HG03196 (cell line): ENCODE measurements at regions not wholly inside any gene's neighbourhood (a gene's known extent, or its start where the extent isn't known, plus 50 kb on each side); places are given as distances from the start of the nearest gene placed in this dataset.

Experiments
- ATAC-seq: cut with Tn5 transposase; IDR thresholded peaks from one replicate; pipeline ENCODE4 v1.9.1; 2021; ENCODE audit not compliant: unreplicated experiment

- peak; percentile 67 for ATAC-seq
Measured at GRCh38 chr4:27813699-27814425, 953.2 kb downstream of the STIM2 start.

GRCh38 chr4:27819246-27819645 is 958.6 kb downstream of the STIM2 start:
- ATAC-seq = no peak

GRCh38 chr4:27828843-27829242 is 968.2 kb downstream of the STIM2 start:
- no peak for ATAC-seq

DNA sequence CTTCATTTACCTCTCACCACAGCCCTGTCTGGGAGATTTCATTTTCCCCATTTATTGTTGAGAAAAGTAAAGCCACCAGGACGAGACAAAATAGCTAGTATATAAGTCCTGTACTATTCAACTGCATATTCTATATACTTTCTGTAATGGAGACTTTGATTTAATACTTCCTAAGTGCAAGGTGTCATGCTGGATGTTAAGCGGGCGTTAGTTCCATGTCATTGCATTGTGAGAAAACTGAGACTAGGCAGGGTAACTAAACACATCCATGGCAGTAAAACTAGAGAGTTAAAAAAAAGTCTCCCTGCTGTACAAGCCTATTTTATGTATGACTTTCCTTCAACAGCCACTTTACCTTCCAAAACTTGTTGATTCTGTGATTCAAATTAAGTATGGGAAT is 969.6 kb downstream of the STIM2 start:
- no peak for ATAC-seq

DNA sequence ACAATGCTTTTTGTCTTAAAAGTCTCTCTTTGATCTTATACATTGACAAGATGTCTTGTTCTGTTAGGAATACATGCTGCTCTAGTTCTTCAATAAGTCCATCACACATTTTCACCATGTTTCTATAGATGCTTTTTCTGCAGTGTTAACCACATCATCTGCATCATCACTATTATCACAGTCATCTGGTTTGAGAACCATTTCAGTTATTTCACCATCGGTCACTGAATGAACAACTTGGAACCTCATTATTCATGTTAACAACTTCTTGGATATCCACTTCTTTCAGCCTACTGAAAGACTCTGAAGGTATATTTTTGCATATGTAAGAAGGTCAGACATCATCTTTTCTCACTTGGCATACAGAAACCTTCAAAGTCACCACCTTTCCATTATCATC is 975.2 kb downstream of the STIM2 start:
- no peak for ATAC-seq

DNA sequence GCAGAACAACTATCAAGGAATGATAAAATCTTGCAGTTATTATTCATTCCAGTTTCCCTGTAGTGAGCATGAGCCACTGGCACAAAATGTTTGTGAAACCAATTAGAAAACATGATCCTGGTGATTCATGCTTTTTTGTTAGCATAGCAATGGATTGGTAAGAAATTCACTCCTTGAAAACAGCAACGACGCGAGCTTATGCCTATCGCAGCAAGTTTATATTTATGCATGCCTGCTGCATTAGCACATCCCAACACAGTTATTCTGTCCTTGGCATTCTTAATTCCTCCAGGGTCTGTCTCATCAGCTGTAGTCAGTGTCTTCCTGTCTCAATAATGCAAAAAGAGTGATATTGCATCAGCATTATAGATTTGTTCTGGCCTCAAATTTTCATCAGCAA is 975.9 kb downstream of the STIM2 start:
- ATAC-seq = no peak

- no peak for ATAC-seq
Measured at GRCh38 chr4:27843776-27844175, 983.1 kb downstream of the STIM2 start.

DNA sequence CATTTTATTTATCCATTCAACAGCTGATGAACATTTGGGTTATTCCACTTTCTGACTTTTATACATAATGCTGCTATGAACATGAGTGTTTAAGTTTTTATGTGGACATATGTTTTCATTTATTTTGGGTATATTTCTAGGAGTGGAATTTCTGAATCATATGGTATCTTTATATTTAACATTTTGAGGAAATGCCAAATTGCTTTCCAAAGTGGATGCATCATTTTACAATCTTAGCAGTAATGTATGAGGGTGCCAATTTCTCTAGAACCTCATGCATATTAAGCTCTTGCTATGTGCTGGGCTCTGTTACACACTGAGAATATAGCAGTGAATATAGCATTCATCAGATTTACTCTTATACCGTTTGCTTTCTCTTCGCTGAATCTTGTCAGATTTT is 983.7 kb downstream of the STIM2 start:
- no peak for ATAC-seq

DNA sequence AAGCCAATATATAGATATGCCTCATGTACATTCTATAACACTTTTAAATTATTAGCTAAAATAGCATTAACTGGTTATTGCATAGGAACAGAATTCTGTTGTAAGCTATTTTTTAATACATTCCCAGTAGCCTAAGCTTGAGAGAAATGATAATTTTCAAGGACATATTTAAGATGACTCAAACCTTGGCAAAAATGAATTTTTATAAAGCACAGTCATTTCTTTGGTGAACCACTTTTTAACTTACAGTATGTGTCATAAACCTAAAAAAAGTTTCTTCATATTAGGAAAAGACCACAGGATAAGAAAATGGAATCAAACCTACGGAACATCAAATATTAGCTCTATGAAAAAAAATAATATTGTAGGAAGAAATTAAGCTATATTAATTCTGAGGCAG is 986.3 kb downstream of the STIM2 start:
- ATAC-seq = no peak

- no peak for ATAC-seq
Measured at GRCh38 chr4:27861381-27861787, 1000.7 kb downstream of the STIM2 start.

DNA sequence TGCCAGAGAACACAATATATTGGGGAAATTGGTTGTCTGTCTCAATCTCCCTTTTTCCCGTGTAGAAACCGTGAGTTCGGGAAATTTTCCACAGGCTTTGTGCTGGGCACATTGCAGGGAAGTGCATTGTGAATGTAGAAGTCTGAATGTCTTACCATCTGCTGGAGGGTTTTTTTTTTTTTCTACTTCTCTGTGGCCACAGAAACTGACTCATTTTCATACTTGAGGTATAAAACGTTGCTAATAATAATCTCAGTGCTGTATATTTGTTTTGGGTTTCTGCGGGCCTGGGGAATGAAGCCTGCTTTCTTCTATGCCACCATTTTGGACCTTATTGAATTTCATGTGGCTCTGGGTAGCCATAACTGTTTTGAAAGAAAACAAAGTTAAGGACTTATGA is 1001.2 kb downstream of the STIM2 start:
- ATAC-seq = peak; percentile 79

DNA sequence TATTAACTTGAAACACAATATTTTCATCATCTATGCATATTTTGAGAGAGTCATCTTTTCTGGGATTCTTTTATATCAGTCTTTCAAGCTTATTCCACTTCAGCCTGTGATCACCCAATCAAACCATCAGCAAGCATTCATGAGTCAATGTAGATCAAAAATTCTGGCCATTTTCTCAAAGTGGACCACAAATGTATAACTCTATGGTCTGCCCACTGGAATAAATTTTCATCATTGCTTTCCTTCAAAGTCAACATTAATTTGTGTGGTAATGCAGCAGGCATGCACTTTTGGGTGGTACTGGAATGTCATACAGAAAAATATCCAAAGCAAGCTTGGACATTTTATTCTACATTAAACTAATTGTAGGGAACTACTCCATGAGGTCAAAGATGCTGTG is 1013.0 kb downstream of the STIM2 start:
- no peak for ATAC-seq

DNA sequence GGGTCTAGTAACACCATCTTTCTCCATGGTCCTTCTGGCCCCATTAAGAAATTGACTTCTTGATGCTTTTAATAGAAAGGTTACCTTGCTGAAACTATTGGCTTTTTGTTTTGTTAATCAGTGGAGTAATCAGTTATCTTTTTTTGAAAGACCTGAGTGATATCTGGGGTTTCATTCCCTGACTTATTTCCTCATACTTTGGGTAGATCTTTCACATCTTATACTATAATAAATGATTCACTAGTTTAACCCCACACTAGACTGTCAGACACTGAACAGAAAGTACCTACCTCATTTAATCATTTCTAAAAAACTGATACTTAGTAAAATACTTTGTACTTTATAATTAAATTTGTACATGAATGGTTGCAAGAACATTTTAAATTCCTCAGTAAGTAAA is 1021.1 kb downstream of the STIM2 start:
- ATAC-seq = peak; percentile 82

DNA sequence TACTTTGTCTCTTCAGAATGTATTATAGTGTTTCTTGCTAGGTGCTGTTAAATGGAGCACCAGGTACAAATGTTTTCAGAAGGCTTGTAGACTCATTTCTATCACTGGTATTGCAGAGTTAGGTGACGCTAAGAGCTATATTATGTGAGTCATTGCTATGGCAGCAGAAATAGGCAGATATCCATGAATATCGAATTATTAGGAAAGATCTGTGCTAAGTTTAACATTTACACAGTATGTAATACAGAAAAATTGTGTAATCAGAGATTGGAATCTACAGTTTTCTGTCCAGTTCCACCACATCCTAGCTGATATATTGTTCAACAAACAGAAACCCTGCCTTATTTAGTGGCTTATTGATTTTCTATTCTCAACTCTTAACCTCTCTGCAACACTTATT is 1025.5 kb downstream of the STIM2 start:
- no peak for ATAC-seq

DNA sequence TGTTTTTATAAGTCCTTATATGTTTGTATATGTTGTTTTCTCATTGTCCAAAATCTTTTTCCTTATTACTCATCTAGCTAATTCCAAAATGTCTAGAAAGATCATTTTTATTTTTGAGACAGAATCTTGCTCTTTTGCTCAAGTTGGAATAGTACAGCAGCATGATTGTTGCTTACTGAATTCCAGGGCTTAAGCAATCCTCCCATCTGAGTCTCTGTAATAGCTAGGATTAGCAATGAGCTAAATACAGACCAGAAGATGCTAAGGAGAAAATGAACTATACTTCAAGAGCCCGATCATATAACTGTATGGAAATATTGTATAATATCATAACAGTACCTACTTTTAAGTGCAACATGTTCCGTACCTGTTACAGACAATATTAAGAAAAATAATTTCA is 1027.0 kb downstream of the STIM2 start:
- ATAC-seq = no peak

DNA sequence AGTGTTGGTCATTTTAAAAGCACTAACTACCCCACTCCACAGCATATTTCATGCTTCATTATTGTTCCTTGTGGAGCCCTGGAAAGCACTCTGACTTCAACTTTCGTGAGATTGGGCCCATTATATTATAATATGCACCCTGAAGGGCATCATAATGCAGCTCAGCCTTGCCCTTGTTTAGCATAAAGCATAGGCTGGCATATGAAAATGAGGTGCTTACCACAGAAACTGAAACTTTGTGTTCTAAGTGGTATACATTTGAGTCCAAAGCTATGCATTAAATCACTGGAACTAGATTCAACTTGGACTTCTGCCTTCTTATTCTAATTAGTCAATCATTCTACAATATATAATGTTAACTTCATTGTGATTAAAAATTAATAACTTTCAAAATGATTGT is 1027.9 kb downstream of the STIM2 start:
- no peak for ATAC-seq

DNA sequence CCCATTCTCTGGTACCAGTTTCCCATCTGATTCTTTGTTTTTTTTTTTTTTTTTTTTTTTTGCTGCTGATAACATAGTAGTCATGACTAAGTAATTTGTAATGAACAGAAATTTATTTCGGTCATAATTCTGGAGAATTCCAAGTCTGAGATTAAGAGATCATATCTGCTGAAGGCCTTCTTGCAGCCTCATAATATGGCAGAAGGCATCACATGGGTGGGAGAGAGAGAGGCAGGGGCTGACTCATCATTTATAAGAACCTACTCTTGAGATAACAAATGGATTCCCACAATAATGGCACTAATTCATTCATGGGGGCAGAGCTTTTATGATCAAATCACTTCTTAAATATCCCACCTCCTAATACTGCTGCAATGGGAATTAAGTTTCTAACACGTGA is 1034.3 kb downstream of the STIM2 start:
- no peak for ATAC-seq

- no peak for ATAC-seq
Measured at GRCh38 chr4:27908356-27908755, 1047.7 kb downstream of the STIM2 start.

GRCh38 chr4:27910227-27910626 is 1049.6 kb downstream of the STIM2 start:
- ATAC-seq = no peak

- no peak for ATAC-seq
Measured at GRCh38 chr4:27911047-27911446, 1050.4 kb downstream of the STIM2 start.

DNA sequence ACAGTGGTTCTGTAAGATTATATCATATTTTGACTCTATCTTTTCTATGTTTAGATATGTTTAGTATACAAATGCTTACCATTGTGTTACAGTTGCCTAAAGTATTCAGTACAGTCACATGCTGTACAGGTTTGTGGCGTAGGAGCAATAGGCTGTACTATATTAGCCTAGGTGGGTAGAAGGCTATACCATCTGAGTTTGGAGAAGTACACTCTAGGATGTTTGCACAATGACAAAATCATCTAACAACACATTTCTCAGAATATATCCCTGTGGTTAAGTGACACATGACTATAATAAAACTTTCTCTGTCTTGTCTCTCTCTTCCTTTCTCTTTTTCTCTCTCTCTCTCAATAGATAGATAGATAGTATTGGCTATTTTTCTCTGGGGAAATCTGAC is 1053.1 kb downstream of the STIM2 start:
- ATAC-seq = no peak

DNA sequence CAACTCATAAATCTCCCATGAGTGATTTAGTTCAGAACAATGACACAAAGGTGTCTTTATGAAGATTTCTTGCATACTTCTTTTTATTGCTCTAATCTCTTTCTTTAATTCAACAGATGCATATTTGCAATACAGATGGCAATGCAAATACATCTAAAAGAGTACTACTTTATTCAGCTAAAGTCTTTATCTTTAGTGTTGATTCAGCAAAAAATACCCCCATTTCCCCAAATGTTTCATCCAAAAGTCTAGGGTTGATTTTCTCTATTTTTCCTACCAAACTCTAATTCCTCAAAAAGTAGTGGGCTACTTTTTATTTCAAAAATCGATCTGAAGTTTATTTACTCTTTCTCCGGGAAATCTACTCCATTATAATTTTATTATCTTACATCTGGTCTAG is 1055.2 kb downstream of the STIM2 start:
- ATAC-seq = no peak

DNA sequence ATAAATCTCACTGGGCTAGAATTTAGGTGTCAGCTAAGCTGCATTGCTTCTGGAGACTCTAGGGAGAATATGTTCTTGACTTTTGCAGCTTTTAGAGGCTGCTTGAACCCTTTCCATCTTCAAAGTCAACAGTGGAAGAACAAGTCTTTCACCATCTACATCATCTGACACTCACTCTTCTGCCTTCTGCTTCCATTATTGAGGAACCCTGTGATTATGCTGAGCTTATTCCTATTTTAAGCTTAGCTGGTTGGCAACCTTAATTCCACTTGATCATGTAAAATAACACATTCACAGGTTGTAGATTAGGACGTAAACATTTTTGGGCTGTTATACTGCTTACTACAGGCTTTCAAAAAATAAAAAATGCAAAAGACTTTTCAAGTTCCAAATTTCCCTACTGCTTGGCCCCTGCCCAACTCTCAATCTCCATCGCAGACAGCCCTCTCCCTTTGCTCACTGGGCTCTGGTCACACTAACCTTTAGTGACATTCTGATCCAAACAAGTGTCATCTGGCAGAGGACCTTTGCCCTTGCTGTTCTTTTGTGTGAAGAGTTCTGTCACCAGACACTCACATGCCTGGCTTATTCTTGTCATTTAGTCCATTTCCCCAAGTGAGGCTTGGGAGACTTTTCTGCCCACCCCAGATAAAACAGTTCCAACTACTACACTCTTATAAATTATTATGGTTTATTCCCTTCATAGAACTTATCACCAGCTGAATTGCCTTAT is 1056.0 kb downstream of the STIM2 start:
- no peak for ATAC-seq
